Neural progenitor cell (in vitro differentiated cells): ENCODE measurements at regions not wholly inside any gene's neighbourhood (a gene's known extent, or its start where the extent isn't known, plus 50 kb on each side); places are given as distances from the start of the nearest gene placed in this dataset.

Experiments
- DNase-seq: peaks from one replicate; pipeline ENCODE4 v3.0.0-alpha.2; 2016; ENCODE audit warnings: low spot score
- H2AFZ ChIP-seq: fragments of 200-600 bp; sonication (generic); replicated peaks from 2 replicates; pipeline ENCODE4 v1.6.1; 2016; ENCODE audit warnings: antibody characterized with exemption
- H3F3A ChIP-seq: fragments of 200-600 bp; sonication (generic); 2 replicates; pipeline ENCODE4 v1.6.1; 2016; ENCODE audit warnings: antibody characterized with exemption, low read depth
- H3K27ac ChIP-seq: fragments of 200-600 bp; sonication (generic); 2 replicates; pipeline ENCODE4 v1.5.1; 2016; ENCODE audit warnings: mild to moderate bottlenecking
- H3K27me3 ChIP-seq: fragments of 200-600 bp; sonication (generic); 2 replicates; pipeline ENCODE4 v1.6.1; 2016; ENCODE audit warnings: mild to moderate bottlenecking, moderate library complexity
- H3K36me3 ChIP-seq: fragments of 200-600 bp; sonication (generic); 2 replicates; pipeline ENCODE4 v1.5.1; 2016
- H3K4me1 ChIP-seq: fragments of 200-600 bp; sonication (generic); 2 replicates; pipeline ENCODE4 v1.6.1; 2016; ENCODE audit warnings: mixed run types
- H3K4me2 ChIP-seq: fragments of 200-600 bp; sonication (generic); 2 replicates; pipeline ENCODE4 v1.6.1; 2016
- H3K4me3 ChIP-seq: fragments of 200-600 bp; sonication (generic); 2 replicates; pipeline ENCODE4 v1.5.1; 2016
- H3K79me2 ChIP-seq: fragments of 200-600 bp; sonication (generic); 2 replicates; pipeline ENCODE4 v1.6.1; 2016; ENCODE audit warnings: low read depth
- H3K9ac ChIP-seq: fragments of 200-600 bp; sonication (generic); 2 replicates; pipeline ENCODE4 v1.6.1; 2016
- H3K9me3 ChIP-seq: fragments of 200-600 bp; sonication (generic); 2 replicates; pipeline ENCODE4 v1.5.1; 2016; ENCODE audit warnings: low read depth
- H4K20me1 ChIP-seq: fragments of 200-600 bp; sonication (generic); 2 replicates; pipeline ENCODE4 v1.6.1; 2016; ENCODE audit warnings: low read depth
- H3K27ac Mint-ChIP-seq: 3 replicates; pipeline ENCODE4 v1.8.0; 2021; ENCODE audit warnings: mixed read lengths
- H3K27me3 Mint-ChIP-seq: 2 replicates; pipeline ENCODE4 v1.8.0; 2022; ENCODE audit warnings: low read depth, mild to moderate bottlenecking, inconsistent platforms, moderate library complexity, mixed read lengths; ENCODE audit not compliant: insufficient read depth
- H3K36me3 Mint-ChIP-seq: 3 replicates; pipeline ENCODE4 v1.8.0; 2021; ENCODE audit warnings: mixed read lengths
- H3K4me1 Mint-ChIP-seq: 3 replicates; pipeline ENCODE4 v1.8.0; 2021; ENCODE audit warnings: mixed read lengths
- H3K4me3 Mint-ChIP-seq: 3 replicates; pipeline ENCODE4 v1.8.0; 2021; ENCODE audit warnings: mild to moderate bottlenecking, moderate library complexity, mixed read lengths
- H3K9me3 Mint-ChIP-seq: 3 replicates; pipeline ENCODE4 v1.8.0; 2020; ENCODE audit warnings: mixed read lengths
- EZH2 ChIP-seq: fragments of 200-600 bp; sonication (generic); IDR thresholded peaks from 2 replicates; pipeline ENCODE4 v1.6.1; 2017; ENCODE audit warnings: antibody characterized with exemption, mild to moderate bottlenecking, moderate library complexity
- EZH2phosphoT487 ChIP-seq: fragments of 200-600 bp; sonication (generic); IDR thresholded peaks from 2 replicates; pipeline ENCODE4 v1.6.1; 2017; ENCODE audit warnings: antibody characterized with exemption
- TF ChIP-seq, protein P1 (sequence below): fragments of 200-600 bp; sonication (generic); IDR thresholded peaks from 2 replicates; pipeline ENCODE4 v1.5.1; 2017; ENCODE audit warnings: antibody characterized with exemption, mild to moderate bottlenecking

GRCh38 chr12:71262466-71262865, 104.7 kb upstream of the TSPAN8 start:
- no peaks in the 10 kb centered on the region for H3K4me1 ChIP-seq
- H3K27ac ChIP-seq = no peak overlapping the region
- H3K4me1 Mint-ChIP-seq = no peaks in the 10 kb centered on the region
- no peak overlapping the region for H2AFZ ChIP-seq
- H3K4me2 ChIP-seq = no peak overlapping the region
- H3K9me3 Mint-ChIP-seq = no peaks in the 10 kb centered on the region
- H4K20me1 ChIP-seq = no peaks in the 10 kb centered on the region
- no peaks in the 10 kb centered on the region for H3F3A ChIP-seq
- H3K4me3 Mint-ChIP-seq = no peak overlapping the region
- no peaks in the 10 kb centered on the region for H3K36me3 Mint-ChIP-seq
- H3K27me3 Mint-ChIP-seq = no peaks in the 10 kb centered on the region
- TF ChIP-seq EZH2 = no peak
- no peak for TF ChIP-seq EZH2phosphoT487
- TF ChIP-seq, protein P1, sequence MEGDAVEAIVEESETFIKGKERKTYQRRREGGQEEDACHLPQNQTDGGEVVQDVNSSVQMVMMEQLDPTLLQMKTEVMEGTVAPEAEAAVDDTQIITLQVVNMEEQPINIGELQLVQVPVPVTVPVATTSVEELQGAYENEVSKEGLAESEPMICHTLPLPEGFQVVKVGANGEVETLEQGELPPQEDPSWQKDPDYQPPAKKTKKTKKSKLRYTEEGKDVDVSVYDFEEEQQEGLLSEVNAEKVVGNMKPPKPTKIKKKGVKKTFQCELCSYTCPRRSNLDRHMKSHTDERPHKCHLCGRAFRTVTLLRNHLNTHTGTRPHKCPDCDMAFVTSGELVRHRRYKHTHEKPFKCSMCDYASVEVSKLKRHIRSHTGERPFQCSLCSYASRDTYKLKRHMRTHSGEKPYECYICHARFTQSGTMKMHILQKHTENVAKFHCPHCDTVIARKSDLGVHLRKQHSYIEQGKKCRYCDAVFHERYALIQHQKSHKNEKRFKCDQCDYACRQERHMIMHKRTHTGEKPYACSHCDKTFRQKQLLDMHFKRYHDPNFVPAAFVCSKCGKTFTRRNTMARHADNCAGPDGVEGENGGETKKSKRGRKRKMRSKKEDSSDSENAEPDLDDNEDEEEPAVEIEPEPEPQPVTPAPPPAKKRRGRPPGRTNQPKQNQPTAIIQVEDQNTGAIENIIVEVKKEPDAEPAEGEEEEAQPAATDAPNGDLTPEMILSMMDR = no peak
- no peak overlapping the region for H3K27ac Mint-ChIP-seq
- H3K27me3 ChIP-seq = no peaks in the 10 kb centered on the region
- no peak overlapping the region for H3K9ac ChIP-seq
- no peak overlapping the region for H3K4me3 ChIP-seq
- no peak for DNase-seq
- H3K9me3 ChIP-seq = no peaks in the 10 kb centered on the region
- no peaks in the 10 kb centered on the region for H3K36me3 ChIP-seq
- no peaks in the 10 kb centered on the region for H3K79me2 ChIP-seq

GRCh38 chr12:71252473-71252872, 94.7 kb upstream of the TSPAN8 start:
- Histone ChIP-seq H2AFZ (no peak overlapping the region), H3K27ac (no peak overlapping the region), H3K4me1 (no peaks in the 10 kb centered on the region), H3F3A (no peaks in the 10 kb centered on the region), H3K9ac (no peak overlapping the region), H3K79me2 (no peaks in the 10 kb centered on the region), H3K36me3 (no peaks in the 10 kb centered on the region), H3K4me2 (no peak overlapping the region), H3K4me3 (no peak overlapping the region), H4K20me1 (no peaks in the 10 kb centered on the region), H3K27me3 (no peaks in the 10 kb centered on the region), H3K9me3 (peaks cover 9% of the 10 kb centered on the region)
- Mint-ChIP-seq H3K4me1 (no peaks in the 10 kb centered on the region), H3K27ac (no peak overlapping the region), H3K36me3 (peaks cover 2% of the 10 kb centered on the region), H3K27me3 (no peaks in the 10 kb centered on the region), H3K4me3 (no peak overlapping the region), H3K9me3 (peaks cover 13% of the 10 kb centered on the region)
- no peak for DNase-seq
- TF ChIP-seq, protein P1 = no peak
- TF ChIP-seq EZH2phosphoT487 = no peak
- TF ChIP-seq EZH2 = no peak

- H3K4me3 Mint-ChIP-seq = no peak overlapping the region
- DNase-seq = no peak
- Histone ChIP-seq H3K27me3 (no peaks in the 10 kb centered on the region), H3K36me3 (no peaks in the 10 kb centered on the region), H3K79me2 (no peaks in the 10 kb centered on the region), H3K27ac (no peak overlapping the region), H3K9me3 (peaks cover 9% of the 10 kb centered on the region), H3K4me3 (no peak overlapping the region), H3K9ac (no peak overlapping the region), H2AFZ (no peak overlapping the region), H3K4me2 (no peak overlapping the region), H3F3A (no peaks in the 10 kb centered on the region), H4K20me1 (no peaks in the 10 kb centered on the region), H3K4me1 (no peaks in the 10 kb centered on the region)
- TF ChIP-seq, protein P1 = no peak
- TF ChIP-seq EZH2 (no peak), EZH2phosphoT487 (no peak)
- H3K9me3 Mint-ChIP-seq = peaks cover 15% of the 10 kb centered on the region
- peaks cover 2% of the 10 kb centered on the region for H3K36me3 Mint-ChIP-seq
- no peaks in the 10 kb centered on the region for H3K27me3 Mint-ChIP-seq
- H3K27ac Mint-ChIP-seq = no peak overlapping the region
- H3K4me1 Mint-ChIP-seq = no peaks in the 10 kb centered on the region
Observed at GRCh38 chr12:71250166-71250565, 92.4 kb upstream of the TSPAN8 start.

- Mint-ChIP-seq H3K27me3 (peaks cover 2% of the 10 kb centered on the region), H3K27ac (no peak overlapping the region), H3K4me1 (no peaks in the 10 kb centered on the region), H3K4me3 (no peak overlapping the region), H3K36me3 (no peaks in the 10 kb centered on the region), H3K9me3 (peaks cover 2% of the 10 kb centered on the region)
- Histone ChIP-seq H2AFZ (no peak overlapping the region), H3K79me2 (no peaks in the 10 kb centered on the region), H4K20me1 (no peaks in the 10 kb centered on the region), H3K9ac (no peak overlapping the region), H3K27ac (no peak overlapping the region), H3F3A (no peaks in the 10 kb centered on the region), H3K9me3 (no peaks in the 10 kb centered on the region), H3K27me3 (no peaks in the 10 kb centered on the region), H3K4me2 (no peak overlapping the region), H3K4me1 (no peaks in the 10 kb centered on the region), H3K4me3 (no peak overlapping the region), H3K36me3 (no peaks in the 10 kb centered on the region)
- no peak for DNase-seq
- TF ChIP-seq, protein P1 = no peak
- TF ChIP-seq EZH2phosphoT487 = no peak
- no peak for TF ChIP-seq EZH2
Observed at GRCh38 chr12:71243370-71243769, 85.6 kb upstream of the TSPAN8 start.
